SKM-1 (cell line): ENCODE measurements at regions not wholly inside any gene's neighbourhood (a gene's known extent, or its start where the extent isn't known, plus 50 kb on each side); places are given as distances from the start of the nearest gene placed in this dataset.

Source experiments
- DNase-seq: peaks from one replicate; lab custom pipeline; 2025; ENCODE audit not compliant: unreplicated experiment; lab: John Stamatoyannopoulos, UW

- no peak for DNase-seq
Observed at GRCh38 chr15:60093273-60094067, 89.4 kb downstream of the FOXB1 start.

GRCh38 chr15:60095711-60096110, 91.6 kb downstream of the FOXB1 start:
- DNase-seq: no peak

- no peak for DNase-seq
Observed at GRCh38 chr15:60096157-60096556, 92.0 kb downstream of the FOXB1 start.

- DNase-seq: no peak
Observed at GRCh38 chr15:60101416-60101815, 97.3 kb downstream of the FOXB1 start.

GRCh38 chr15:60102748-60103147, 98.6 kb downstream of the FOXB1 start:
- DNase-seq: no peak

GRCh38 chr15:60110909-60111308, 106.8 kb downstream of the FOXB1 start:
- no peak for DNase-seq

- DNase-seq: peak; percentile 29
Observed at GRCh38 chr15:60115579-60116380, 111.7 kb downstream of the FOXB1 start.

- DNase-seq: no peak
Observed at GRCh38 chr15:60116456-60117089, 112.5 kb downstream of the FOXB1 start.

GRCh38 chr15:60118146-60118545, 114.0 kb downstream of the FOXB1 start:
- no peak for DNase-seq

GRCh38 chr15:60118626-60119025, 114.5 kb downstream of the FOXB1 start:
- no peak for DNase-seq

- DNase-seq: no peak
Observed at GRCh38 chr15:60119101-60119500, 115.0 kb downstream of the FOXB1 start.

- DNase-seq: no peak
Observed at GRCh38 chr15:60120100-60120499, 116.0 kb downstream of the FOXB1 start.

GRCh38 chr15:60121845-60122244, 117.7 kb downstream of the FOXB1 start:
- no peak for DNase-seq

- no peak for DNase-seq
Observed at GRCh38 chr15:60122691-60123090, 118.6 kb downstream of the FOXB1 start.

- no peak for DNase-seq
Observed at GRCh38 chr15:60124460-60125070, 120.5 kb downstream of the FOXB1 start.

GRCh38 chr15:60125334-60125733, 121.2 kb downstream of the FOXB1 start:
- DNase-seq: no peak

- no peak for DNase-seq
Observed at GRCh38 chr15:60126200-60126599, 122.1 kb downstream of the FOXB1 start.

- DNase-seq: no peak
Observed at GRCh38 chr15:60126661-60127060, 122.5 kb downstream of the FOXB1 start.

GRCh38 chr15:60128000-60128376, 123.9 kb downstream of the FOXB1 start:
- no peak for DNase-seq

- no peak for DNase-seq
Observed at GRCh38 chr15:60128710-60129109, 124.6 kb downstream of the FOXB1 start.

- no peak for DNase-seq
Observed at GRCh38 chr15:60130398-60130797, 126.3 kb downstream of the FOXB1 start.
